CD4-positive, alpha-beta T cell (primary cell): ENCODE measurements at regions not wholly inside any gene's neighbourhood (a gene's known extent, or its start where the extent isn't known, plus 50 kb on each side); places are given as distances from the start of the nearest gene placed in this dataset.

Experiments
- ATAC-seq: fragments of 200-7000 bp; cut with Tn5 transposase; one replicate; pipeline ENCODE4 v1.10.0; 2022; ENCODE audit warnings: mild to moderate bottlenecking; ENCODE audit not compliant: poor library complexity
- CTCF ChIA-PET: fragments of 350-600 bp; sonication (Branson Sonifier 250); formaldehyde crosslinking; loops from one replicate; lab custom pipeline; 2021; ENCODE audit warnings: antibody characterized with exemption, inconsistent platforms; lab: Charles Lee
- POLR2A ChIA-PET: fragments of 350-600 bp; sonication (Branson Sonifier 250); formaldehyde crosslinking; loops from one replicate; lab custom pipeline; 2021; ENCODE audit warnings: antibody characterized with exemption, inconsistent platforms; lab: Charles Lee
- DNase-seq, 14 experiments: peaks; one replicate each; pipeline ENCODE4 v3.0.0-alpha.2; 2013 to 2020; ENCODE audit warnings: mixed read lengths in 2 of 14
- H3K27ac ChIP-seq, 2 donors: one replicate each; pipeline versions ENCODE4 v1.5.1 to v1.7.0; 2013; ENCODE audit warnings: low read length in 2 of 2, low read depth in 1 of 2, mild to moderate bottlenecking in 1 of 2
- H3K27me3 ChIP-seq, 2 experiments: 1 replicate in 1 of 2; 2 replicates in 1 of 2; pipeline versions ENCODE4 v1.6.1 to v1.7.0; 2013; ENCODE audit warnings: low read length in 2 of 2, control low read depth in 1 of 2, mild to moderate bottlenecking in 1 of 2, moderate library complexity in 1 of 2; ENCODE audit not compliant: insufficient read depth in 2 of 2, control insufficient read depth in 1 of 2
- H3K36me3 ChIP-seq: one replicate; pipeline ENCODE4 v1.6.1; 2013; ENCODE audit warnings: low read length, control low read depth; ENCODE audit not compliant: insufficient read depth
- H3K4me1 ChIP-seq: one replicate; pipeline ENCODE4 v1.6.1; 2013; ENCODE audit warnings: low read length, control low read depth; ENCODE audit not compliant: insufficient read depth
- H3K4me3 ChIP-seq: one replicate; pipeline ENCODE4 v1.5.1; 2013; ENCODE audit warnings: mild to moderate bottlenecking, low read length, moderate library complexity
- H3K9me3 ChIP-seq, 2 experiments: 1 replicate in 1 of 2; 2 replicates in 1 of 2; pipeline versions ENCODE4 v1.6.1 to v1.7.0; 2013; ENCODE audit warnings: low read length in 2 of 2, mild to moderate bottlenecking in 2 of 2, control low read depth in 1 of 2, moderate library complexity in 1 of 2; ENCODE audit not compliant: control insufficient read depth in 1 of 2, insufficient read depth in 1 of 2
- H3K27ac Mint-ChIP-seq: one replicate; pipeline ENCODE4 v1.8.0; 2020; ENCODE audit warnings: mixed read lengths
- H3K27me3 Mint-ChIP-seq: one replicate; pipeline ENCODE4 v1.8.0; 2021; ENCODE audit warnings: mixed read lengths
- H3K36me3 Mint-ChIP-seq: one replicate; pipeline ENCODE4 v1.8.0; 2021; ENCODE audit warnings: low read depth, mixed read lengths
- H3K4me1 Mint-ChIP-seq: one replicate; pipeline ENCODE4 v1.8.0; 2021; ENCODE audit warnings: low read depth, mixed read lengths
- H3K4me3 Mint-ChIP-seq: one replicate; pipeline ENCODE4 v1.8.0; 2020; ENCODE audit warnings: mild to moderate bottlenecking, mixed read lengths
- H3K9me3 Mint-ChIP-seq: one replicate; pipeline ENCODE4 v1.8.0; 2020; ENCODE audit warnings: mixed read lengths
- CTCF ChIP-seq: fragments of 200-600 bp; IDR thresholded peaks from one replicate; pipeline ENCODE4 v1.8.0; 2022; ENCODE audit warnings: antibody characterized with exemption, mild to moderate bottlenecking
- intact Hi-C, 2 experiments: fragments of 100-400 bp; cut with DNase I in 1 of 2; cut with micrococcal nuclease in 1 of 2; formaldehyde crosslinking; loops; one replicate each; pipeline versions ENCODE4 v1.15.1 to v1.9.0; 2023 to 2025; cut with DNase I, micrococcal nuclease

GRCh38 chr2:238560234-238560633, 133.5 kb downstream of the ASB1 start:
- no peak for ATAC-seq
- intact Hi-C loops, result no loop called here
- H3K4me3 ChIP-seq, result no peak overlapping the region
- Mint-ChIP-seq H3K27me3 (peaks cover 5% of the 10 kb centered on the region), H3K36me3 (no peaks in the 10 kb centered on the region), H3K27ac (no peak overlapping the region), H3K9me3 (no peaks in the 10 kb centered on the region), H3K4me3 (no peak overlapping the region), H3K4me1 (no peaks in the 10 kb centered on the region)
- no peak overlapping the region for H3K27ac ChIP-seq
- TF ChIP-seq CTCF, result no peak
- CTCF ChIA-PET, result no interaction called here
- no peaks in the 10 kb centered on the region for H3K4me1 ChIP-seq
- peaks cover 0 to 8% of the 10 kb centered on the region in 2 experiments for H3K9me3 ChIP-seq
- H3K36me3 ChIP-seq, result no peaks in the 10 kb centered on the region
- no peak for DNase-seq
- no peaks in the 10 kb centered on the region for H3K27me3 ChIP-seq
- POLR2A ChIA-PET, result no interaction called here

- H3K36me3 Mint-ChIP-seq, result no peaks in the 10 kb centered on the region
- H3K4me1 Mint-ChIP-seq, result no peaks in the 10 kb centered on the region
- intact Hi-C loops, result no loop called here
- H3K27ac Mint-ChIP-seq, result no peak overlapping the region
- Histone ChIP-seq H3K9me3 (peaks cover 0 to 8% of the 10 kb centered on the region in 2 experiments), H3K4me1 (no peaks in the 10 kb centered on the region), H3K27ac (no peak overlapping the region), H3K36me3 (no peaks in the 10 kb centered on the region), H3K27me3 (no peaks in the 10 kb centered on the region), H3K4me3 (no peak overlapping the region)
- no peak for TF ChIP-seq CTCF
- H3K4me3 Mint-ChIP-seq, result no peak overlapping the region
- CTCF ChIA-PET, result no interaction called here
- POLR2A ChIA-PET, result no interaction called here
- no peaks in the 10 kb centered on the region for H3K9me3 Mint-ChIP-seq
- no peaks in the 10 kb centered on the region for H3K27me3 Mint-ChIP-seq
- DNase-seq (no peak), ATAC-seq (no peak)
Observed at GRCh38 chr2:238561230-238561629, 134.5 kb downstream of the ASB1 start.

DNA sequence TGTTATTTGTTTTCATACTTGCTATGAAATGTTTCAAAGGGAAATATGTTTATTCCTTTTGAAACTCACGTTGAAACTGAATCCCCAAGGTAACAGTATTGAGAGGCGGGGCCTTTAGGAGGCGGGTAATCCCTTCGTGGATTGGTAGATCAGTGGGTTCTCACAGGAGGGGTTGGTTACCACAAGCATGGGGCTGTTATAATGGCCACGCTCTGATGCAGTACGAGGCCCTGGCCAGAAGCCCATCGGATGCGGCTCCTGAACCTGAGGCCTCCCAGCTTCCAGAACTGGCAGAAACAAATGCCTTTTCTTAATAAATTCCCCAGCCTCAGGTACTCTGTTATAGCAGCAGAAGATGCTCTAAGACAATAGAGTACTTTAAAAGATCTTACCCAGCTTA, 135.7 kb downstream of the ASB1 start:
- peaks cover 0 to 8% of the 10 kb centered on the region in 2 experiments for H3K9me3 ChIP-seq
- H3K27ac Mint-ChIP-seq, result no peak overlapping the region
- no peak for TF ChIP-seq CTCF
- ChIA-PET POLR2A (no interaction called here), CTCF (no interaction called here)
- H3K4me3 ChIP-seq, result no peak overlapping the region
- H3K4me1 Mint-ChIP-seq, result no peaks in the 10 kb centered on the region
- intact Hi-C loops, result no loop called here
- ATAC-seq (no peak), DNase-seq (no peak)
- no peaks in the 10 kb centered on the region for H3K4me1 ChIP-seq
- no peaks in the 10 kb centered on the region for H3K27me3 ChIP-seq
- H3K27ac ChIP-seq, result no peak overlapping the region
- H3K4me3 Mint-ChIP-seq, result no peak overlapping the region
- no peaks in the 10 kb centered on the region for H3K27me3 Mint-ChIP-seq
- no peaks in the 10 kb centered on the region for H3K36me3 ChIP-seq
- no peaks in the 10 kb centered on the region for H3K9me3 Mint-ChIP-seq
- H3K36me3 Mint-ChIP-seq, result no peaks in the 10 kb centered on the region
